SK-N-SH (cell line): ENCODE measurements at regions not wholly inside any gene's neighbourhood (a gene's known extent, or its start where the extent isn't known, plus 50 kb on each side); places are given as distances from the start of the nearest gene placed in this dataset.

Experiments used
- CTCF ChIA-PET: fragments of 300-600, 350-600 bp; formaldehyde crosslinking; extraction: SDS; loops from one replicate; lab custom pipeline; 2021; lab: Yijun Ruan, JAX
- POLR2A ChIA-PET: fragments of 350-600 bp; sonication (Branson Sonifier 250); formaldehyde crosslinking; extraction: SDS; loops from one replicate; lab custom pipeline; 2020; ENCODE audit warnings: antibody characterized with exemption, inconsistent platforms; lab: Yijun Ruan, JAX
- DNase-seq: peaks from one replicate; pipeline ENCODE4 v3.0.0; 2012
- H2AFZ ChIP-seq: fragments of 200-600 bp; sonication (generic); 2 replicates; pipeline ENCODE4 v1.8.1; 2016; ENCODE audit warnings: antibody characterized with exemption, mild to moderate bottlenecking, low read depth
- H3F3A ChIP-seq: fragments of 200-600 bp; sonication (generic); replicated peaks from 2 replicates; pipeline ENCODE3; 2016; ENCODE audit warnings: antibody characterized with exemption, mild to moderate bottlenecking; ENCODE audit not compliant: insufficient read depth
- H3K27ac ChIP-seq, 2 experiments: fragments of 200-500 bp in 1 of 2; fragments of 200-600 bp in 1 of 2; sonication (Bioruptor generic) in 1 of 2; sonication (generic), shearing (Covaris generic) in 1 of 2; 2 replicates each; pipeline versions ENCODE4 v1.5.1 to v1.6.1; 2014 to 2016; ENCODE audit warnings: low read depth in 2 of 2, inconsistent platforms in 1 of 2, low read length in 1 of 2, mild to moderate bottlenecking in 1 of 2, mixed read lengths in 1 of 2
- H3K27me3 ChIP-seq: fragments of 200-600 bp; sonication (generic), shearing (Covaris generic); 2 replicates; pipeline ENCODE4 v1.6.1; 2016; ENCODE audit warnings: mixed run types; ENCODE audit not compliant: insufficient read depth
- H3K36me3 ChIP-seq, 2 experiments: fragments of 200-500 bp in 1 of 2; fragments of 200-600 bp in 1 of 2; sonication (Bioruptor generic) in 1 of 2; sonication (generic) in 1 of 2; replicated peaks in 1 of 2; 2 replicates each; pipeline versions ENCODE3 to v1.5.1; 2014 to 2016; ENCODE audit warnings: low read length in 1 of 2, mild to moderate bottlenecking in 1 of 2; ENCODE audit not compliant: insufficient read depth in 2 of 2, control insufficient read depth in 1 of 2
- H3K4me1 ChIP-seq, 2 experiments: fragments of 200-500 bp in 1 of 2; fragments of 200-600 bp in 1 of 2; sonication (Bioruptor generic) in 1 of 2; sonication (generic), shearing (Covaris generic) in 1 of 2; 2 replicates each; pipeline versions ENCODE4 v1.5.1 to v1.6.1; 2014 to 2016; ENCODE audit warnings: low read depth in 1 of 2, low read length in 1 of 2, mixed run types in 1 of 2; ENCODE audit not compliant: insufficient read depth in 2 of 2, control insufficient read depth in 1 of 2
- H3K4me2 ChIP-seq: fragments of 200-600 bp; sonication (generic), shearing (Covaris generic); 2 replicates; pipeline ENCODE4 v1.6.1; 2017; ENCODE audit warnings: mixed run types
- H3K4me3 ChIP-seq, 2 experiments: fragments of 200-500 bp in 1 of 2; fragments of 200-600 bp in 1 of 2; sonication (Bioruptor generic) in 1 of 2; sonication (generic), shearing (Covaris generic) in 1 of 2; 2 replicates each; pipeline versions ENCODE4 v1.5.1 to v1.8.1; 2014 to 2016; ENCODE audit warnings: low read depth in 2 of 2, inconsistent platforms in 1 of 2, low read length in 1 of 2, mild to moderate bottlenecking in 1 of 2, mixed read lengths in 1 of 2, moderate library complexity in 1 of 2
- H3K79me2 ChIP-seq: fragments of 200-600 bp; sonication (generic); 2 replicates; pipeline ENCODE4 v1.8.1; 2017; ENCODE audit warnings: mild to moderate bottlenecking; ENCODE audit not compliant: insufficient read depth
- H3K9ac ChIP-seq: fragments of 200-600 bp; sonication (generic); 2 replicates; pipeline ENCODE4 v1.6.1; 2017; ENCODE audit warnings: mixed run types
- H3K9me2 ChIP-seq: fragments of 200-600 bp; sonication (generic); 2 replicates; pipeline ENCODE4 v1.6.1; 2017; ENCODE audit warnings: mixed run types
- H3K9me3 ChIP-seq: fragments of 200-600 bp; sonication (generic); 2 replicates; pipeline ENCODE4 v1.6.1; 2017; ENCODE audit warnings: mixed run types, mild to moderate bottlenecking, moderate library complexity
- H4K20me1 ChIP-seq: fragments of 200-600 bp; sonication (generic); 2 replicates; pipeline ENCODE4 v1.6.1; 2017; ENCODE audit warnings: mild to moderate bottlenecking, mixed run types; ENCODE audit not compliant: insufficient read depth
- CHD2 ChIP-seq: fragments of 150-350 bp; IDR thresholded peaks from 2 replicates; pipeline ENCODE4 v1.6.1; 2018; ENCODE audit warnings: low read length; ENCODE audit not compliant: partially characterized antibody
- ELF1 ChIP-seq: IDR thresholded peaks from 2 replicates; pipeline ENCODE4 v1.4.0; 2012
- FOSL2 ChIP-seq: IDR thresholded peaks from 2 replicates; pipeline ENCODE4 v1.4.0; 2012; ENCODE audit warnings: low read depth, mild to moderate bottlenecking, moderate library complexity, borderline replicate concordance
- FOXM1 ChIP-seq: IDR thresholded peaks from 2 replicates; pipeline ENCODE4 v1.4.0; 2012; ENCODE audit warnings: low read depth, mild to moderate bottlenecking
- GATA2 ChIP-seq: sonication (generic); formaldehyde crosslinking; IDR thresholded peaks from 2 replicates; pipeline ENCODE4 v1.5.0; 2020; ENCODE audit warnings: mild to moderate bottlenecking, missing genetic modification reagents
- NFIC ChIP-seq: IDR thresholded peaks from 2 replicates; pipeline ENCODE4 v1.4.0; 2012; ENCODE audit warnings: borderline replicate concordance
- NRF1 ChIP-seq: IDR thresholded peaks from 2 replicates; pipeline ENCODE4 v1.6.1; 2012; ENCODE audit warnings: low read depth, mild to moderate bottlenecking, low read length
- POLR2AphosphoS5 ChIP-seq: IDR thresholded peaks from 2 replicates; pipeline ENCODE4 v1.6.1; 2012; ENCODE audit warnings: low read depth, low read length
- RAD21 ChIP-seq: IDR thresholded peaks from 2 replicates; pipeline ENCODE4 v1.6.1; 2012; ENCODE audit warnings: mild to moderate bottlenecking, low read length
- RFX5 ChIP-seq: IDR thresholded peaks from 2 replicates; pipeline ENCODE4 v1.6.1; 2012; ENCODE audit warnings: mild to moderate bottlenecking, improper control_type of control experiment, low read length
- RXRA ChIP-seq: IDR thresholded peaks from 2 replicates; pipeline ENCODE4 v1.4.0; 2012; ENCODE audit warnings: low read depth, mild to moderate bottlenecking, borderline replicate concordance
- SMC3 ChIP-seq: IDR thresholded peaks from 2 replicates; pipeline ENCODE4 v1.6.1; 2012; ENCODE audit warnings: low read depth, low read length, improper control_type of control experiment
- TAF1 ChIP-seq: IDR thresholded peaks from 2 replicates; pipeline ENCODE4 v1.6.1; 2012; ENCODE audit warnings: low read depth, mild to moderate bottlenecking, low read length, moderate library complexity, borderline replicate concordance
- TCF12 ChIP-seq: IDR thresholded peaks from 2 replicates; pipeline ENCODE4 v1.4.0; 2012
- TEAD4 ChIP-seq: IDR thresholded peaks from 2 replicates; pipeline ENCODE4 v1.4.0; 2012; ENCODE audit warnings: mild to moderate bottlenecking, borderline replicate concordance; ENCODE audit not compliant: insufficient read depth
- WGBS: methylation state at CpG from one replicate; pipeline ENCODE4 v1.1.6; 2017; ENCODE audit warnings: low lambda C conversion rate; 5-methylcytosine and 5-hydroxymethylcytosine counted together
- TF ChIP-seq, protein P1 (sequence below): fragments of 150-350 bp; IDR thresholded peaks from 2 replicates; pipeline ENCODE4 v1.6.1; 2016; ENCODE audit warnings: mild to moderate bottlenecking, low read depth, low read length

DNA sequence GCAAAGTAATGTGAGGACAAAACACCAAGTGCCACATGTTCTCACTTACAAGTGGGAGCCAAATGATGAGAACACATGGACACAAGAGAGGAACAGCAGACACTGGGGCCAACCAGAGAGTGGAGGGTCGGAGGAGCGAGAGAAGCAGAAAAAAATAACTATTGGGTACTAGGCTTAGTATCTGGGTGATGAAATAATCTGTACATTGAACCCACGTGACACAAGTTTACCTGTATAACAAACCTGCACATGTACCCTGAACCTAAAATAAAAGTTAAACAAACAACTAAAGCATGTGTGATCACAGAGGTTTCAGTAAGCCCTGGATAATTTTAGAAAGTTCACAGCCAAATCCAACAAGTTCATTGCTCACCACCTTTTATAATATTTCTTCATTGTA lies 160.1 kb downstream of the TENT4A start:
- CTCF ChIA-PET = no interaction called here
- no peak for DNase-seq
- Histone ChIP-seq H3K27me3 (no peaks in the 10 kb centered on the region), H3K9me2 (no peaks in the 10 kb centered on the region)
- WGBS = 7% methylated on average over 3 of the region's 3 CpGs
- no peak for TF ChIP-seq TCF12
- no peak for TF ChIP-seq FOSL2
- TF ChIP-seq, all 33 proteins: peak for 0
- no peaks in the 10 kb centered on the region for H4K20me1 ChIP-seq
- H3K9ac ChIP-seq = no peak overlapping the region
- no peak overlapping the region for H2AFZ ChIP-seq
- H3K4me3 ChIP-seq = no peak overlapping the region
- no peak overlapping the region for H3K27ac ChIP-seq
- H3K36me3 ChIP-seq = no peaks in the 10 kb centered on the region
- POLR2A ChIA-PET = no interaction called here
- H3K4me1 ChIP-seq = no peaks in the 10 kb centered on the region; a peak in 1 of 4 replicates
- H3F3A ChIP-seq = no peaks in the 10 kb centered on the region
- no peaks in the 10 kb centered on the region for H3K9me3 ChIP-seq
- no peak overlapping the region for H3K4me2 ChIP-seq
- no peaks in the 10 kb centered on the region for H3K79me2 ChIP-seq

DNA sequence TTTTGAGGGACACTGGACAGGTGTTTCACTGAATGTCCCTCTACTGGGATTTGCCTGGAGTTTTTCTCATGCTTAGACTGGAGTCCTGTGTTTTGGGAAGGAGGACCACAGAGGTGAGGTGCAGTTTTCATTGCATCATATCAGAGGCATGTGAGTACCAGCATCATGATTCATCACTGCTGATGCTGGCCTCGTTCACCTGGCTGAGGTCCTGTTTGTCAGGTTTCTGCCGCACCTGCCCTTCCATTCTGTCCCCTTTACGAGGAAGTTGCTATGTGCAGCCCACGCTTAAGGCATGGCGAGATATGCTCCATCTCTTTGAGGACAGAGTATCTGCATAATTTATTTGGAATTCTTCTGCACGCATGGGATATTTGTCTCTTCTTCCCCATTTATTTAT lies 162.1 kb downstream of the TENT4A start:
- no peak for DNase-seq
- H3K9me3 ChIP-seq = no peaks in the 10 kb centered on the region
- H3K27ac ChIP-seq = no peak overlapping the region
- no peak overlapping the region for H3K4me3 ChIP-seq
- no peak overlapping the region for H3K9ac ChIP-seq
- no peak overlapping the region for H3K4me2 ChIP-seq
- 16% methylated on average over 6 of the region's 6 CpGs for WGBS
- CTCF ChIA-PET = no interaction called here
- POLR2A ChIA-PET = no interaction called here
- H3F3A ChIP-seq = no peaks in the 10 kb centered on the region
- H3K9me2 ChIP-seq = no peaks in the 10 kb centered on the region
- no peaks in the 10 kb centered on the region for H3K27me3 ChIP-seq
- no peaks in the 10 kb centered on the region for H3K4me1 ChIP-seq
- no peak overlapping the region for H2AFZ ChIP-seq
- TF ChIP-seq TCF12 = no peak
- TF ChIP-seq ELF1 = no peak
- no peak for TF ChIP-seq NRF1
- TF ChIP-seq FOXM1 = no peak
- no peak for TF ChIP-seq TAF1
- TF ChIP-seq POLR2AphosphoS5 = no peak
- no peak for TF ChIP-seq SMC3
- no peak for TF ChIP-seq TEAD4
- no peak for TF ChIP-seq RFX5
- no peak for TF ChIP-seq GATA2 (CRISPR knock-in tag)
- TF ChIP-seq RAD21 = no peak
- TF ChIP-seq NFIC = no peak
- TF ChIP-seq RXRA = no peak
- TF ChIP-seq FOSL2 = no peak
- TF ChIP-seq, protein P1, sequence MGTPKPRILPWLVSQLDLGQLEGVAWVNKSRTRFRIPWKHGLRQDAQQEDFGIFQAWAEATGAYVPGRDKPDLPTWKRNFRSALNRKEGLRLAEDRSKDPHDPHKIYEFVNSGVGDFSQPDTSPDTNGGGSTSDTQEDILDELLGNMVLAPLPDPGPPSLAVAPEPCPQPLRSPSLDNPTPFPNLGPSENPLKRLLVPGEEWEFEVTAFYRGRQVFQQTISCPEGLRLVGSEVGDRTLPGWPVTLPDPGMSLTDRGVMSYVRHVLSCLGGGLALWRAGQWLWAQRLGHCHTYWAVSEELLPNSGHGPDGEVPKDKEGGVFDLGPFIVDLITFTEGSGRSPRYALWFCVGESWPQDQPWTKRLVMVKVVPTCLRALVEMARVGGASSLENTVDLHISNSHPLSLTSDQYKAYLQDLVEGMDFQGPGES = no peak
- TF ChIP-seq CHD2 = no peak
- TF ChIP-seq, all 33 proteins: peak for 0
- no peaks in the 10 kb centered on the region for H4K20me1 ChIP-seq
- H3K79me2 ChIP-seq = no peaks in the 10 kb centered on the region
- H3K36me3 ChIP-seq = no peaks in the 10 kb centered on the region
